Panc1 (cell line): ENCODE measurements at regions not wholly inside any gene's neighbourhood (a gene's known extent, or its start where the extent isn't known, plus 50 kb on each side); places are given as distances from the start of the nearest gene placed in this dataset.

Experiments
- ATAC-seq: fragments of 200-7000 bp; cut with Tn5 transposase; 2 replicates; pipeline ENCODE4 v1.9.1; 2020; ENCODE audit warnings: mild to moderate bottlenecking, moderate library complexity
- BruUV-seq: library from RNA; stranded (reverse); fragments of 400-500 nt; replicated peaks from 2 replicates; lab custom pipeline; 2021; lab: Mats Ljungman, UMichigan
- CTCF ChIA-PET: fragments of 300-600 bp; sonication (Branson Sonifier 250); formaldehyde crosslinking; loops from one replicate; lab custom pipeline; 2022; ENCODE audit warnings: antibody characterized with exemption; lab: Charles Lee
- POLR2A ChIA-PET: fragments of 300-600 bp; sonication (Branson Sonifier 250); formaldehyde crosslinking; loops from one replicate; lab custom pipeline; 2022; ENCODE audit warnings: antibody characterized with exemption; lab: Charles Lee
- DNase-seq: peaks from one replicate; pipeline ENCODE4 v3.0.0-alpha.2; 2010; ENCODE audit warnings: low read depth, low spot score
- H3K27ac ChIP-seq: 2 replicates; pipeline ENCODE4 v1.5.1; 2011; ENCODE audit warnings: mild to moderate bottlenecking, low read length, inconsistent platforms
- H3K27me3 ChIP-seq: fragments of 200-500 bp; sonication (Bioruptor generic); 2 replicates; pipeline ENCODE4 v1.6.0; 2014; ENCODE audit warnings: low read length, inconsistent platforms; ENCODE audit not compliant: control insufficient read depth, insufficient read depth
- H3K36me3 ChIP-seq: fragments of 200-500 bp; sonication (Bioruptor generic); 2 replicates; pipeline ENCODE4 v1.5.1; 2014; ENCODE audit warnings: inconsistent platforms, mild to moderate bottlenecking, low read length, moderate library complexity; ENCODE audit not compliant: control insufficient read depth, insufficient read depth
- H3K4me1 ChIP-seq: 2 replicates; pipeline ENCODE4 v1.5.1; 2011; ENCODE audit warnings: inconsistent platforms, mild to moderate bottlenecking, low read length, moderate library complexity; ENCODE audit not compliant: control insufficient read depth, insufficient read depth
- H3K4me3 ChIP-seq, 2 experiments: 2 replicates each; pipeline ENCODE4 v1.5.1; 2011 to 2012; ENCODE audit warnings: low read depth in 2 of 2, low read length in 2 of 2, mild to moderate bottlenecking in 2 of 2, inconsistent platforms in 1 of 2, moderate library complexity in 1 of 2
- H3K9me3 ChIP-seq: fragments of 200-500 bp; sonication (Bioruptor generic); 2 replicates; pipeline ENCODE4 v1.5.1; 2014; ENCODE audit warnings: low read depth, mild to moderate bottlenecking, inconsistent platforms, low read length, moderate library complexity; ENCODE audit not compliant: control insufficient read depth, insufficient read depth
- CTCF ChIP-seq: fragments of 450-650 bp; IDR thresholded peaks from 2 replicates; pipeline ENCODE4 v1.5.1; 2017; ENCODE audit warnings: mild to moderate bottlenecking
- POLR2AphosphoS5 ChIP-seq: IDR thresholded peaks from 2 replicates; pipeline ENCODE4 v1.6.1; 2012; ENCODE audit warnings: mild to moderate bottlenecking, low read depth, low read length, moderate library complexity
- REST ChIP-seq, 2 experiments: IDR thresholded peaks; 2 replicates each; pipeline ENCODE4 v1.6.1; 2011 to 2012; ENCODE audit warnings: low read depth in 2 of 2, control low read depth in 1 of 2, low read length in 1 of 2, mild to moderate bottlenecking in 1 of 2, moderate library complexity in 1 of 2; ENCODE audit not compliant: insufficient read depth in 1 of 2
- SIN3A ChIP-seq: IDR thresholded peaks from 2 replicates; pipeline ENCODE4 v1.6.1; 2012; ENCODE audit warnings: low read depth, mild to moderate bottlenecking, low read length, moderate library complexity, borderline replicate concordance; ENCODE audit not compliant: insufficient read depth
- TCF7L2 ChIP-seq: IDR thresholded peaks from 2 replicates; pipeline ENCODE4 v1.6.1; 2011; ENCODE audit warnings: mild to moderate bottlenecking, low read depth, low read length, inconsistent platforms
- in situ Hi-C: cut with HindIII; loops from 2 replicates; pipeline ENCODE4 v1.10.0; 2016; ENCODE audit warnings: low sequenced_read_pairs, low pct_unique_long_range_greater_than_20kb
- intact Hi-C: fragments of 100-400 bp; cut with micrococcal nuclease; formaldehyde crosslinking; loops from one replicate; pipeline ENCODE4 v1.10.0; 2022; ENCODE audit not compliant: unreplicated experiment

- Histone ChIP-seq H3K36me3 (no peaks in the 10 kb centered on the region), H3K27ac (no peak overlapping the region), H3K4me3 (no peak overlapping the region), H3K4me1 (no peaks in the 10 kb centered on the region), H3K9me3 (no peaks in the 10 kb centered on the region), H3K27me3 (no peaks in the 10 kb centered on the region)
- DNase-seq, result no peak
- intact Hi-C loops (no loop called here), in situ Hi-C loops (no loop called here)
- no peak for ATAC-seq
- ChIA-PET CTCF (no interaction called here), POLR2A (no interaction called here)
- no peak for TF ChIP-seq REST (IDR thresholded peaks at IDR 0.05; ENCODE audit: insufficient read depth in 1 of 2, low read depth in 2 of 2, low read length in 1 of 2)
- TF ChIP-seq CTCF, result no peak
- no peak for TF ChIP-seq POLR2AphosphoS5
- no peak for TF ChIP-seq SIN3A
- no peak for TF ChIP-seq TCF7L2
- BruUV-seq, result no TSS peak
Observed at GRCh38 chr9:106535439-106535838, 327.5 kb upstream of the ZNF462 start.

- Histone ChIP-seq H3K27ac (no peak overlapping the region), H3K4me1 (no peaks in the 10 kb centered on the region), H3K36me3 (no peaks in the 10 kb centered on the region), H3K27me3 (no peaks in the 10 kb centered on the region), H3K9me3 (no peaks in the 10 kb centered on the region), H3K4me3 (no peak overlapping the region)
- ChIA-PET CTCF (no interaction called here), POLR2A (no interaction called here)
- DNase-seq (no peak), ATAC-seq (no peak)
- intact Hi-C loops (no loop called here), in situ Hi-C loops (no loop called here)
- no TSS peak for BruUV-seq
- TF ChIP-seq CTCF (no peak), REST (IDR thresholded peaks at IDR 0.05; ENCODE audit: insufficient read depth in 1 of 2, low read depth in 2 of 2, low read length in 1 of 2) (no peak), SIN3A (no peak), POLR2AphosphoS5 (no peak), TCF7L2 (no peak)
Observed at GRCh38 chr9:106557996-106558667, 304.8 kb upstream of the ZNF462 start.
